K562 (cell line): ENCODE measurements at regions not wholly inside any gene's neighbourhood (a gene's known extent, or its start where the extent isn't known, plus 50 kb on each side); places are given as distances from the start of the nearest gene placed in this dataset.

Experiments
- ATAC-seq: fragments of 200-7000 bp; cut with Tn5 transposase; 3 replicates; pipeline ENCODE4 v1.9.1; 2020; ENCODE audit warnings: moderate library complexity
- BruUV-seq: library from RNA; stranded (reverse); fragments of 400-500 nt; replicated peaks from 2 replicates; lab custom pipeline; 2021; lab: Mats Ljungman, UMichigan
- CTCF ChIA-PET: fragments of 300-600 bp; formaldehyde crosslinking; extraction: SDS; loops from one replicate; lab custom pipeline; 2021; ENCODE audit warnings: low intra/inter-chr PET ratio; lab: Yijun Ruan, JAX
- POLR2A ChIA-PET: fragments of 300-600, 350-650 bp; sonication (Branson Sonifier 250); formaldehyde crosslinking; extraction: SDS; loops from one replicate; lab custom pipeline; 2021; ENCODE audit warnings: antibody characterized with exemption, inconsistent platforms; lab: Yijun Ruan, JAX
- DNase-seq, 4 experiments: peaks; one replicate each; pipeline versions ENCODE4 v3.0.0 to v3.0.0-alpha.2; 2011 to 2018; ENCODE audit warnings: low spot score in 3 of 4, mixed read lengths in 3 of 4; ENCODE audit errors: extremely low read depth in 1 of 4
- FAIRE-seq: peaks from 2 replicates; lab custom pipeline; 2011; peaks lifted over from hg19 to GRCh38; lab: Jason Lieb, UNC
- H2AFZ ChIP-seq: 2 replicates; pipeline ENCODE4 v1.6.0; 2011; ENCODE audit warnings: low read depth, low read length, control low read depth, inconsistent platforms
- H3K27ac ChIP-seq: fragments of 200-600 bp; 3 replicates; pipeline ENCODE4 v1.8.0; 2011; ENCODE audit warnings: low read depth, mild to moderate bottlenecking, control low read depth, inconsistent platforms, low read length, moderate library complexity, mixed read lengths; ENCODE audit errors: extremely low read depth
- H3K27me3 ChIP-seq, 2 experiments: fragments of 300-600 bp in 1 of 2; 2 replicates in 1 of 2; 3 replicates in 1 of 2; pipeline versions ENCODE4 v1.6.0 to v1.8.0; 2011; ENCODE audit warnings: inconsistent platforms in 2 of 2, low read length in 2 of 2, mild to moderate bottlenecking in 1 of 2, mixed read lengths in 1 of 2, moderate library complexity in 1 of 2; ENCODE audit not compliant: control insufficient read depth in 2 of 2, insufficient read depth in 2 of 2
- H3K36me3 ChIP-seq: fragments of 300-600 bp; 3 replicates; pipeline ENCODE4 v1.8.0; 2011; ENCODE audit warnings: mild to moderate bottlenecking, low read length, inconsistent platforms; ENCODE audit not compliant: control insufficient read depth, insufficient read depth
- H3K4me1 ChIP-seq, 2 experiments: fragments of 200-600 bp in 1 of 2; replicated peaks in 1 of 2; 2 replicates in 1 of 2; 3 replicates in 1 of 2; pipeline versions ENCODE4 v1.5.1 to v1.8.0; 2011; ENCODE audit warnings: inconsistent platforms in 2 of 2, low read length in 2 of 2, mild to moderate bottlenecking in 1 of 2, mixed read lengths in 1 of 2, moderate library complexity in 1 of 2; ENCODE audit not compliant: control insufficient read depth in 2 of 2, insufficient read depth in 2 of 2
- H3K4me2 ChIP-seq: 2 replicates; pipeline ENCODE4 v1.6.1; 2011; ENCODE audit warnings: low read length, control low read depth, inconsistent platforms, mixed read lengths; ENCODE audit not compliant: insufficient read depth
- H3K4me3 ChIP-seq: fragments of 200-600 bp; sonication (generic), shearing (Covaris generic); 2 replicates; pipeline ENCODE4 v1.5.1; 2016; ENCODE audit warnings: control low read depth, inconsistent platforms
- H3K79me2 ChIP-seq: fragments of 200-600 bp; 3 replicates; pipeline ENCODE4 v1.8.0; 2011; ENCODE audit warnings: low read length, inconsistent platforms; ENCODE audit not compliant: control insufficient read depth, insufficient read depth
- H3K9ac ChIP-seq, 2 experiments: 2 replicates each; pipeline versions ENCODE4 v1.6.0 to v1.6.1; 2011; ENCODE audit warnings: low read depth in 2 of 2, low read length in 2 of 2, control low read depth in 1 of 2, inconsistent platforms in 1 of 2, mild to moderate bottlenecking in 1 of 2, mixed read lengths in 1 of 2; ENCODE audit not compliant: insufficient read depth in 1 of 2
- H3K9me1 ChIP-seq: one replicate; pipeline ENCODE4 v1.6.0; 2011; ENCODE audit warnings: inconsistent platforms, mild to moderate bottlenecking, low read length, moderate library complexity; ENCODE audit not compliant: control insufficient read depth, insufficient read depth
- H3K9me3 ChIP-seq: replicated peaks from 2 replicates; pipeline ENCODE4 v1.5.1; 2011; ENCODE audit warnings: low read depth, low read length, inconsistent platforms; ENCODE audit not compliant: control insufficient read depth, insufficient read depth
- H4K20me1 ChIP-seq: replicated peaks from 2 replicates; pipeline ENCODE4 v1.6.1; 2011; ENCODE audit warnings: low read length, inconsistent platforms, mixed read lengths; ENCODE audit not compliant: control insufficient read depth, insufficient read depth
- DPF2 ChIP-seq: fragments of 450-650 bp; IDR thresholded peaks from 2 replicates; pipeline ENCODE4 v1.6.1; 2016
- JUN ChIP-seq, 2 experiments: sonication (generic) in 1 of 2; formaldehyde crosslinking in 1 of 2; IDR thresholded peaks; 2 replicates each; pipeline versions ENCODE4 v1.6.1 to v1.8.0; 2012 to 2022; ENCODE audit warnings: borderline replicate concordance in 2 of 2, mild to moderate bottlenecking in 2 of 2, improper control_type of control experiment in 1 of 2, low read depth in 1 of 2, low read length in 1 of 2, missing genetic modification reagents in 1 of 2
- WGBS: fragments of 100-300 bp; shearing (Covaris generic); methylation state at CpG from one replicate; pipeline ENCODE4 v1.1.6; 2016; ENCODE audit warnings: low coverage, mixed read lengths; ENCODE audit not compliant: insufficient coverage; ENCODE audit errors: missing lambda C conversion rate; 5-methylcytosine and 5-hydroxymethylcytosine counted together
- in situ Hi-C: fragments of 300-500 bp; cut with MboI; formaldehyde crosslinking; loops from 4 replicates; pipeline ENCODE4 v1.15.0; 2018; ENCODE audit warnings: inconsistent platforms, mixed read lengths
- intact Hi-C: fragments of 100-400 bp; cut with micrococcal nuclease; formaldehyde crosslinking; loops from 2 replicates; pipeline ENCODE4 v1.14.2; 2022
- TF ChIP-seq, protein P1 (sequence below): IDR thresholded peaks from 2 replicates; pipeline ENCODE4 v1.6.1; 2016; ENCODE audit warnings: missing genetic modification characterization, missing compliant biosample characterization
- TF ChIP-seq, protein P2 (sequence below): fragments of 250-450 bp; sonication (Bioruptor Pico); IDR thresholded peaks from 2 replicates; pipeline ENCODE4 v1.5.0; 2020; ENCODE audit warnings: mild to moderate bottlenecking

- H3K4me1 ChIP-seq, result peaks cover 14 to 42% of the 10 kb centered on the region in 2 experiments; a peak in 4 of 5 replicates
- DNase-seq (no peak), ATAC-seq (no peak), FAIRE-seq (no peak)
- in situ Hi-C loops, result no loop called here
- H4K20me1 ChIP-seq, result no peaks in the 10 kb centered on the region
- 53% methylated on average over 1 of the region's 1 CpG for WGBS
- H3K27me3 ChIP-seq, result no peaks in the 10 kb centered on the region
- no peak overlapping the region for H2AFZ ChIP-seq
- no peak overlapping the region for H3K4me2 ChIP-seq
- H3K9me3 ChIP-seq, result no peaks in the 10 kb centered on the region
- H3K27ac ChIP-seq, result no peak overlapping the region
- H3K9ac ChIP-seq, result no peak overlapping the region
- no TSS peak for BruUV-seq
- intact Hi-C loops, result no loop called here
- H3K36me3 ChIP-seq, result no peaks in the 10 kb centered on the region
- H3K79me2 ChIP-seq, result no peaks in the 10 kb centered on the region
- peaks cover 4% of the 10 kb centered on the region for H3K9me1 ChIP-seq
- ChIA-PET CTCF (no interaction called here), POLR2A (interaction anchor here (2.3 kb wide), 1 partner anchor 11 kb away, joined by 7 read pairs; no protein-coding TSS in a partner anchor)
- TF ChIP-seq DPF2 (no peak), JUN (IDR thresholded peaks at IDR 0.05; ENCODE audit: borderline replicate concordance, low read depth, low read length) (no peak), JUN (CRISPR knock-in tag; IDR thresholded peaks at IDR 0.05; ENCODE audit: borderline replicate concordance) (no peak)
- TF ChIP-seq, protein P1, sequence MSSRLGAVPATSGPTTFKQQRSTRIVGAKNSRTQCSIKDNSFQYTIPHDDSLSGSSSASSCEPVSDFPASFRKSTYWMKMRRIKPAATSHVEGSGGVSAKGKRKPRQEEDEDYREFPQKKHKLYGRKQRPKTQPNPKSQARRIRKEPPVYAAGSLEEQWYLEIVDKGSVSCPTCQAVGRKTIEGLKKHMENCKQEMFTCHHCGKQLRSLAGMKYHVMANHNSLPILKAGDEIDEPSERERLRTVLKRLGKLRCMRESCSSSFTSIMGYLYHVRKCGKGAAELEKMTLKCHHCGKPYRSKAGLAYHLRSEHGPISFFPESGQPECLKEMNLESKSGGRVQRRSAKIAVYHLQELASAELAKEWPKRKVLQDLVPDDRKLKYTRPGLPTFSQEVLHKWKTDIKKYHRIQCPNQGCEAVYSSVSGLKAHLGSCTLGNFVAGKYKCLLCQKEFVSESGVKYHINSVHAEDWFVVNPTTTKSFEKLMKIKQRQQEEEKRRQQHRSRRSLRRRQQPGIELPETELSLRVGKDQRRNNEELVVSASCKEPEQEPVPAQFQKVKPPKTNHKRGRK (tag), result peak; percentile 78
- TF ChIP-seq, protein P2, sequence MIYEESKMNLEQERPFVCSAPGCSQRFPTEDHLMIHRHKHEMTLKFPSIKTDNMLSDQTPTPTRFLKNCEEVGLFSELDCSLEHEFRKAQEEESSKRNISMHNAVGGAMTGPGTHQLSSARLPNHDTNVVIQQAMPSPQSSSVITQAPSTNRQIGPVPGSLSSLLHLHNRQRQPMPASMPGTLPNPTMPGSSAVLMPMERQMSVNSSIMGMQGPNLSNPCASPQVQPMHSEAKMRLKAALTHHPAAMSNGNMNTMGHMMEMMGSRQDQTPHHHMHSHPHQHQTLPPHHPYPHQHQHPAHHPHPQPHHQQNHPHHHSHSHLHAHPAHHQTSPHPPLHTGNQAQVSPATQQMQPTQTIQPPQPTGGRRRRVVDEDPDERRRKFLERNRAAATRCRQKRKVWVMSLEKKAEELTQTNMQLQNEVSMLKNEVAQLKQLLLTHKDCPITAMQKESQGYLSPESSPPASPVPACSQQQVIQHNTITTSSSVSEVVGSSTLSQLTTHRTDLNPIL (CRISPR knock-in tag), result no peak
- no peak overlapping the region for H3K4me3 ChIP-seq
Measured at GRCh38 chr1:168394858-168395257, 114.2 kb downstream of the TBX19 start.
